Pancreas (tissue), 10 donors: ENCODE measurements at regions not wholly inside any gene's neighbourhood (a gene's known extent, or its start where the extent isn't known, plus 50 kb on each side); places are given as distances from the start of the nearest gene placed in this dataset.

Experiments used
- ATAC-seq, 4 donors: fragments of 200-7000 bp; cut with Tn5 transposase; one replicate each; pipeline versions ENCODE4 v1.8.0 to v1.9.1; 2020; ENCODE audit warnings: mild to moderate bottlenecking in 4 of 4, moderate library complexity in 4 of 4
- DNase-seq, 6 donors: peaks; one replicate each; pipeline ENCODE4 v3.0.0-alpha.2; 2020
- FAIRE-seq: peaks from 2 replicates; lab custom pipeline; 2012; peaks lifted over from hg19 to GRCh38; lab: Jason Lieb, UNC
- H3K27ac ChIP-seq, 4 donors: fragments of 200-600 bp; sonication (generic); 1 replicate in 3 of 4; 2 replicates in 1 of 4; pipeline versions ENCODE4 v1.5.0 to v1.8.0; 2020
- H3K27me3 ChIP-seq, 4 donors: fragments of 200-600 bp; one replicate each; pipeline ENCODE4 v1.8.0; 2021
- H3K36me3 ChIP-seq, 3 donors: fragments of 200-600 bp; sonication (generic) in 1 of 3; one replicate each; pipeline versions ENCODE4 v1.5.0 to v1.8.0; 2020 to 2021
- H3K4me1 ChIP-seq, 3 donors: fragments of 200-600 bp; one replicate each; pipeline ENCODE4 v1.8.0; 2021
- H3K4me3 ChIP-seq, 4 donors: fragments of 200-600 bp; sonication (generic) in 2 of 4; one replicate each; pipeline versions ENCODE4 v1.5.0 to v1.8.0; 2020 to 2021
- H3K9me3 ChIP-seq, 4 donors: fragments of 200-600 bp; one replicate each; pipeline ENCODE4 v1.8.0; 2021
- CTCF ChIP-seq, 4 donors: fragments of 200-600 bp; sonication (generic) in 3 of 4; IDR thresholded peaks; one replicate each; pipeline versions ENCODE4 v1.5.0 to v1.8.0; 2021; ENCODE audit warnings: antibody characterized with exemption in 4 of 4
- WGBS, 2 donors: extraction: QIAGEN DNeasy Blood & Tissue Kit; methylation state at CpG; one replicate each; pipeline ENCODE4 v1.1.7; 2013; 5-methylcytosine and 5-hydroxymethylcytosine counted together
- intact Hi-C, 3 donors: fragments of 100-400 bp; cut with DNase I; formaldehyde crosslinking; loops; one replicate each; pipeline versions ENCODE4 v1.11.1 to v1.14.2; 2022
- donor health status: healthy with polysubstance abuse.
- donor health status: DM: no; HTN: no; CAD: no; lungs with moderate emphysema.
- donor health status: DM: no; HTN: no; CAD: no.
- donor health status: control.
- donor health status: control.
- donor health status: Bipolar disorder and iron deficiency.
- donor health status: DM: yes; HTN: yes; CAD: no.
- donor health status: DM: no; HTN: no; CAD: no.
- donor health status: DM: no; HTN: no; CAD: no.
- donor health status: DM: yes; HTN: yes; CAD: no.

- no peak for FAIRE-seq
- no peak for TF ChIP-seq CTCF (IDR thresholded peaks at IDR 0.05)
Observed at GRCh38 chr14:58717813-58718212, 80.1 kb downstream of the DACT1 start.

GRCh38 chr14:58718226-58719205 lies 80.8 kb downstream of the DACT1 start:
- ATAC-seq (no peak), FAIRE-seq (no peak), DNase-seq (no peak)
- Histone ChIP-seq H3K9me3 (no peaks in the 10 kb centered on the region), H3K36me3 (no peaks in the 10 kb centered on the region), H3K4me3 (no peak overlapping the region), H3K27ac (no peak overlapping the region), H3K4me1 (no peaks in the 10 kb centered on the region), H3K27me3 (no peaks in the 10 kb centered on the region)
- intact Hi-C loops = no loop called here
- TF ChIP-seq CTCF (IDR thresholded peaks at IDR 0.05) = no peak
- 70 to 76% methylated on average over 5 of the region's 5 CpGs for WGBS, 2 donors

More at GRCh38 chr14:58717813-58718212, 80.1 kb downstream of the DACT1 start:
- intact Hi-C loops = no loop called here
- no peaks in the 10 kb centered on the region for H3K4me1 ChIP-seq
- ATAC-seq (no peak), DNase-seq (no peak)
- no peaks in the 10 kb centered on the region for H3K9me3 ChIP-seq
- WGBS, 2 donors = 43 to 59% methylated on average over 2 of the region's 2 CpGs
- H3K27ac ChIP-seq = no peak overlapping the region
- no peaks in the 10 kb centered on the region for H3K27me3 ChIP-seq
- no peaks in the 10 kb centered on the region for H3K36me3 ChIP-seq
- H3K4me3 ChIP-seq = no peak overlapping the region

- no peak for FAIRE-seq
- Histone ChIP-seq H3K27ac (no peak overlapping the region), H3K36me3 (no peaks in the 10 kb centered on the region), H3K9me3 (no peaks in the 10 kb centered on the region), H3K27me3 (no peaks in the 10 kb centered on the region), H3K4me1 (no peaks in the 10 kb centered on the region), H3K4me3 (no peak overlapping the region)
- no peak for TF ChIP-seq CTCF (IDR thresholded peaks at IDR 0.05)
- ATAC-seq = no peak
- DNase-seq = no peak
- intact Hi-C loops = no loop called here
- 73 to 76% methylated on average over 3 of the region's 3 CpGs for WGBS, 2 donors
Observed at GRCh38 chr14:58721723-58722122, 84.0 kb downstream of the DACT1 start.

GRCh38 chr14:58722441-58722840 lies 84.7 kb downstream of the DACT1 start:
- no peaks in the 10 kb centered on the region for H3K9me3 ChIP-seq
- WGBS, 2 donors = 71 to 76% methylated on average over 4 of the region's 4 CpGs
- FAIRE-seq (no peak), DNase-seq (no peak), ATAC-seq (no peak)
- H3K4me3 ChIP-seq = no peak overlapping the region
- no peaks in the 10 kb centered on the region for H3K36me3 ChIP-seq
- no peaks in the 10 kb centered on the region for H3K27me3 ChIP-seq
- no peak for TF ChIP-seq CTCF (IDR thresholded peaks at IDR 0.05)
- intact Hi-C loops = no loop called here
- no peaks in the 10 kb centered on the region for H3K4me1 ChIP-seq
- no peak overlapping the region for H3K27ac ChIP-seq

GRCh38 chr14:58724206-58724605 lies 86.4 kb downstream of the DACT1 start:
- DNase-seq (no peak), FAIRE-seq (no peak), ATAC-seq (no peak)
- TF ChIP-seq CTCF (IDR thresholded peaks at IDR 0.05) = no peak
- intact Hi-C loops = no loop called here
- WGBS, 2 donors = 48 to 59% methylated on average over 2 of the region's 2 CpGs
- Histone ChIP-seq H3K36me3 (no peaks in the 10 kb centered on the region), H3K27me3 (no peaks in the 10 kb centered on the region), H3K4me3 (no peak overlapping the region), H3K4me1 (no peaks in the 10 kb centered on the region), H3K9me3 (no peaks in the 10 kb centered on the region), H3K27ac (no peak overlapping the region)
